Naive B cell (primary cell): ENCODE measurements at regions not wholly inside any gene's neighbourhood (a gene's known extent, or its start where the extent isn't known, plus 50 kb on each side); places are given as distances from the start of the nearest gene placed in this dataset.

Experiments
- ATAC-seq, 2 donors: fragments of 150-1000 bp; cut with Tn5 transposase; 2 replicates each; pipeline ENCODE4 v1.10.0; 2021; ENCODE audit warnings: low read depth in 2 of 2, mild to moderate bottlenecking in 2 of 2, moderate library complexity in 2 of 2
- DNase-seq: peaks from one replicate; pipeline ENCODE4 v3.0.0; 2022
- H3K27ac Mint-ChIP-seq, 6 donors: one replicate each; pipeline ENCODE4 v1.8.0; 2020 to 2022; ENCODE audit warnings: mild to moderate bottlenecking in 6 of 6, mixed read lengths in 6 of 6, moderate library complexity in 5 of 6, inconsistent platforms in 2 of 6
- H3K27me3 Mint-ChIP-seq, 3 donors: one replicate each; pipeline ENCODE4 v1.8.0; 2021 to 2022; ENCODE audit warnings: mixed read lengths in 3 of 3, mild to moderate bottlenecking in 1 of 3
- H3K36me3 Mint-ChIP-seq, 2 donors: one replicate each; pipeline ENCODE4 v1.8.0; 2020 to 2022; ENCODE audit warnings: mixed read lengths in 2 of 2, inconsistent platforms in 1 of 2, mild to moderate bottlenecking in 1 of 2
- H3K4me1 Mint-ChIP-seq, 3 donors: one replicate each; pipeline ENCODE4 v1.8.0; 2020 to 2022; ENCODE audit warnings: mixed read lengths in 3 of 3, inconsistent platforms in 1 of 3, mild to moderate bottlenecking in 1 of 3, moderate library complexity in 1 of 3
- H3K4me3 Mint-ChIP-seq, 8 donors: one replicate each; pipeline ENCODE4 v1.8.0; 2020 to 2022; ENCODE audit warnings: mild to moderate bottlenecking in 8 of 8, mixed read lengths in 8 of 8, moderate library complexity in 8 of 8, inconsistent platforms in 2 of 8
- H3K9me3 Mint-ChIP-seq, 7 donors: one replicate each; pipeline ENCODE4 v1.8.0; 2020 to 2022; ENCODE audit warnings: mixed read lengths in 7 of 7, mild to moderate bottlenecking in 5 of 7, inconsistent platforms in 2 of 7, moderate library complexity in 1 of 7

- Mint-ChIP-seq H3K4me1 (no peaks in the 10 kb centered on the region), H3K27me3 (peaks cover 0 to 10% (median 8%) of the 10 kb centered on the region in 3 donors), H3K27ac (no peak overlapping the region), H3K36me3 (no peaks in the 10 kb centered on the region), H3K9me3 (peaks cover 0 to 6% (median 4%) of the 10 kb centered on the region in 7 donors), H3K4me3 (no peak overlapping the region)
- no peak for ATAC-seq
- DNase-seq, result no peak
These were observed 127.2 kb downstream of the SHANK2 start for GRCh38 chr11:71125150-71125549.

DNA sequence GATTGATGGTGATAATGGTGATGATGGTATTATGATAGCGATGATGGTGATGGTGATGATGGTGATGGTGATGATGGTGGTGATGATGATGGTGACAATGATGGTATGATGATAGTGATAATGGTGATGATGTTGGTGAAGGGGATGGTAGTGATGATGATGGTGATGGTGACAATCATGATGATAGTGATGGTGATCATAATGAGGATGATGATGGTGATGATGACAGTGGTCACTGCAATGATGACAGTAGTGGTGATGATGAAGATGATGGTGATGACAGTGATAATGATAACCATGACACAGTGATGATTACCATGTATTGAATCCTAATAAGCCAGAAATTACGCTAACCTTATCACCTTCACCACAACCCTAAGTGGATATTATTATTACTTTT lies 128.2 kb downstream of the SHANK2 start:
- Mint-ChIP-seq H3K27me3 (peaks cover 0 to 16% (median 6%) of the 10 kb centered on the region in 3 donors), H3K36me3 (no peaks in the 10 kb centered on the region), H3K9me3 (peaks cover 0 to 6% (median 4%) of the 10 kb centered on the region in 7 donors), H3K27ac (peak overlapping the region in 1 of 6 donors; percentile 25), H3K4me3 (no peak overlapping the region), H3K4me1 (no peaks in the 10 kb centered on the region)
- ATAC-seq (no peak), DNase-seq (no peak)

- H3K4me3 Mint-ChIP-seq, result no peak overlapping the region
- H3K4me1 Mint-ChIP-seq, result peaks cover 0 to 3% (median 0%) of the 10 kb centered on the region in 3 donors
- no peak overlapping the region for H3K27ac Mint-ChIP-seq
- peaks cover 17 to 36% (median 31%) of the 10 kb centered on the region in 3 donors for H3K27me3 Mint-ChIP-seq
- no peak for DNase-seq
- H3K9me3 Mint-ChIP-seq, result peaks cover 0 to 6% (median 4%) of the 10 kb centered on the region in 7 donors
- no peaks in the 10 kb centered on the region for H3K36me3 Mint-ChIP-seq
- no peak for ATAC-seq
These were observed 131.9 kb downstream of the SHANK2 start for GRCh38 chr11:71120471-71120896.

- H3K4me3 Mint-ChIP-seq, result no peak overlapping the region
These were observed 132.6 kb downstream of the SHANK2 start for GRCh38 chr11:71119656-71120269.

GRCh38 chr11:71118671-71119250 lies 133.6 kb downstream of the SHANK2 start:
- DNase-seq (no peak), ATAC-seq (no peak)
- Mint-ChIP-seq H3K27me3 (peaks cover 17 to 40% (median 36%) of the 10 kb centered on the region in 3 donors), H3K4me1 (peaks cover 0 to 3% (median 0%) of the 10 kb centered on the region in 3 donors), H3K9me3 (peaks cover 0 to 3% (median under 1%) of the 10 kb centered on the region in 7 donors), H3K4me3 (no peak overlapping the region), H3K36me3 (no peaks in the 10 kb centered on the region), H3K27ac (peak overlapping the region in 2 of 6 donors; percentile 33 to 63)

More at GRCh38 chr11:71119656-71120269, 132.6 kb downstream of the SHANK2 start:
- Mint-ChIP-seq H3K27me3 (peaks cover 17 to 36% (median 31%) of the 10 kb centered on the region in 3 donors), H3K36me3 (no peaks in the 10 kb centered on the region), H3K27ac (no peak overlapping the region), H3K9me3 (peaks cover 0 to 6% (median 4%) of the 10 kb centered on the region in 7 donors), H3K4me1 (peaks cover 0 to 3% (median 0%) of the 10 kb centered on the region in 3 donors)
- DNase-seq (no peak), ATAC-seq (no peak)

DNA sequence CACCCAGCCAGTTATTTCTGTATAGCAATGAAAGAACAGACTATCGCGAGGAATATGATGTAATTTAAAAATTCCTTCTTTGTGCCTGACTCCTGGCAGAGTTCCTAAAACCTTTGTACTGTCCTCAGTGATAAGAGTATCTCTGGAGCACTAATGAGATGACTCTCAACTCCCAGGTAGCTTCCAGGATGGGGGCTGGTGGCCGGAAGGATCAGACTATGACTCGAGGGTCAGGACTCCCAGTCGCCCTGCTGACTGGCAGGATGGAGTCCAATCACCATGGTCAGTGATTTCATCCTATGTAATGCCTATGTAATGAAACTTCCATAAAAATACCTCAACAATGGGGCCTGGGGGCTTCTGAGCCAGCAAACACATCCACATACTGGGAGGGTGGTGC lies 135.1 kb downstream of the SHANK2 start:
- Mint-ChIP-seq H3K27ac (no peak overlapping the region), H3K4me3 (no peak overlapping the region), H3K36me3 (no peaks in the 10 kb centered on the region), H3K9me3 (peaks cover 0 to 1% (median 0%) of the 10 kb centered on the region in 7 donors), H3K27me3 (peaks cover 17 to 52% (median 47%) of the 10 kb centered on the region in 3 donors), H3K4me1 (peaks cover 0 to 3% (median 0%) of the 10 kb centered on the region in 3 donors)
- DNase-seq (no peak), ATAC-seq (no peak)

DNA sequence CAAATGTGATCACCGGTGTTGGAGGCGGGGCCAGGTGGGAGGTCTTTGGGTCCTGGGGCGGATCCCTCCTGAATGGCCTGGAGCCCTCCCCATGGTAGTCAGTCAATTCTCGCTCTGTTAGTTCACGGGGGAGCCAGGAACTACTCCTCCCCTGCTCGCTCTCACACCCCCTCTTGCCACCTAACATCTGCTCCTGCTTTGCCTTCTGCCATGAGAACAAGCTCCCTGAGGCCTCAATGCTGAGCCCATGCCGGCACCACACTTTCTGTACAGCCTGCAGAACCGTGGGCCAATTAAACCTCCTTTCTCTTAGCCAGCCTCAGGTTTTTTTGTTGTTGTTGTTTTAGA lies 135.7 kb downstream of the SHANK2 start:
- no peak for ATAC-seq
- no peak overlapping the region for H3K27ac Mint-ChIP-seq
- H3K9me3 Mint-ChIP-seq, result peaks cover 0 to 1% (median 0%) of the 10 kb centered on the region in 7 donors
- peaks cover 0 to 3% (median 0%) of the 10 kb centered on the region in 3 donors for H3K4me1 Mint-ChIP-seq
- H3K4me3 Mint-ChIP-seq, result no peak overlapping the region
- H3K36me3 Mint-ChIP-seq, result no peaks in the 10 kb centered on the region
- DNase-seq, result no peak
- H3K27me3 Mint-ChIP-seq, result peaks cover 22 to 55% (median 49%) of the 10 kb centered on the region in 3 donors

DNA sequence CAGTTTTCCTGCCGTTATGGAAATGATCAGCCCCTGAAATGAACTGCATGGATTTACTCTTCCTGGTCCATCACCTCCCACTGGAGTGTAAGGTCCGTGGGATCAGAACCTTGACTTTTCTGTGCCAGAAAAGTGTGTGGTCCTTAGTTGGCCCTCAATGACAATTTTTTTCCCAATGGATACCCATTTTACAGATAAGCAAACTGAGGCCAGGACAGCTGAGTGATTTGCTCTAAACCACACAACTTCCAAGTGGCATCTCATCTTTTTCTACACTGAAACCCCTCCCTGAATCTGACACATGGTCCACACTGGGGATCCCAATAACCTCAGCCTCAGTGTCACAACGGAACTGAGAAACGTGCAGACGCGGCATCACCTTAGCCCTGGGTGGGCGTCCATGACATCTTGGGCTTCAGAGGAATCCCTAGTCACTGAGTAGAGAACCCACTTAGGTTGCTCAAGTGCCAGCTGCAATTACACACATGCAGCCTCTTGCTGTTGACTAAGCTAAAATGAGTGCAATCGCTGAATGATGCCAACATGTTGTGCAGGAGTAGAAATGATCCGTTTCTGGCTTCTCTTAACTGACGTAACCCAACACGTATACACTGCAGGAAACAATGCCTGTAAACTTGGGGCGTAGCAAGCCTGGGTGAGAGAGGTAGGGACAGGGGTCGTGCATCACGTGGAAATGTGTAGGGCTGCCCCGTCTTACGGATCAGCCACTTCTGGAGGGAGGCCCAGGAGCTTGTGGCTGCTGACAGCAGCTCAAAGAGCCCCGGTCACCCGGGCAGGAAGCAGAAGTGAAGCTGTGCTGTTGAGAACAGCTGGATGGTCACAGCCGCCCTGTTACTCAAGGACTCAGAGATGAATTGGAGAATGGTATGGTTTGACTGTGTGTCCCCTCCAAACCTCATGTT lies 136.3 kb downstream of the SHANK2 start:
- Mint-ChIP-seq H3K9me3 (no peaks in the 10 kb centered on the region), H3K4me3 (no peak overlapping the region), H3K4me1 (peaks cover 0 to 3% (median 0%) of the 10 kb centered on the region in 3 donors), H3K27ac (no peak overlapping the region), H3K27me3 (peaks cover 24 to 60% (median 54%) of the 10 kb centered on the region in 3 donors), H3K36me3 (no peaks in the 10 kb centered on the region)
- no peak for DNase-seq
- ATAC-seq, result no peak

- H3K4me3 Mint-ChIP-seq, result no peak overlapping the region
- H3K4me1 Mint-ChIP-seq, result peaks cover 0 to 3% (median 0%) of the 10 kb centered on the region in 3 donors
- no peak for ATAC-seq
These were observed 138.1 kb downstream of the SHANK2 start for GRCh38 chr11:71114124-71114851.

DNA sequence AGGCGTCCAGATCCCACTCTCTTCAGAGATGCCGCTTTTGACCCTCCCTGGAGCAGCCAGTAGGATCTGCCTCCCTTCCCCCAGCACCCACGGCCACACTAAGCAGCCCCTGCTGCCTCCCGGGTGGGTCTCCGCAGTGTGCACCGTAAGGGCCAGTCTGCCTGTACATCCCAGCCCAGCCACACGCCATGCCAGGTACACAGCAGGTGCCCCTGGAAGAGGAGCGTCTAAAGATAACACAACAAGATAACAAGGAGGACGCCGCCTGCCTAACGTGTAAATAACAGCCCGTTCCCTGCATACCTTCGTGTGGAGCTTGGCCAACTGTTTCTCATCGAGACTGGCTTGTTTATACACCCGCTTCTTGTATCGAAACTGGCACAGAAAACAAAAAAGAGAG lies 139.4 kb downstream of the SHANK2 start:
- peaks cover 25 to 51% (median 45%) of the 10 kb centered on the region in 3 donors for H3K27me3 Mint-ChIP-seq
- ATAC-seq (no peak), DNase-seq (no peak)
- no peaks in the 10 kb centered on the region for H3K36me3 Mint-ChIP-seq
- H3K27ac Mint-ChIP-seq, result peak overlapping the region in 1 of 6 donors; percentile 51
- peaks cover 0 to 3% (median 0%) of the 10 kb centered on the region in 3 donors for H3K4me1 Mint-ChIP-seq
- no peak overlapping the region for H3K4me3 Mint-ChIP-seq
- no peaks in the 10 kb centered on the region for H3K9me3 Mint-ChIP-seq

More at GRCh38 chr11:71114124-71114851, 138.1 kb downstream of the SHANK2 start:
- Mint-ChIP-seq H3K27ac (no peak overlapping the region), H3K36me3 (no peaks in the 10 kb centered on the region), H3K27me3 (peaks cover 29 to 54% (median 48%) of the 10 kb centered on the region in 3 donors), H3K9me3 (no peaks in the 10 kb centered on the region)
- DNase-seq, result no peak

DNA sequence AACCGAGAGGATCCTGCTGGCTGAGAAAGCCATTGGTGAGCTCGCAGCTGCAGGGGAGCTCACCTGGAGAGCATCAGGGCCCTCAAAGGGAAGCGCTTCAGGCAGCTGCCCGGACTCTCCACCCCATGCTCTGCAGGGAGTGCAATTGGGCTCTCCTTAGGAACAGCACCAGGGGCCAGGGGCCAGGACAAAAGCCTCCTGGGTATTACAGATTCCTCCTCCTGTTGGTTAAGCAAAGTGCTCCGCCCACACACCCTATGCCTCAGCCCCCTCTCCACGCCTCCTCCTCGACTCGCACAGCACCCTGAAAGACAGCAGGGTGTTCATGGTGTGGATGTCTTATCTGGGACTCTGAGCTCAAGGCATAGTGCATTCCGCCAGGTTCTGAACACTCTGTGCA lies 139.9 kb downstream of the SHANK2 start:
- Mint-ChIP-seq H3K27me3 (peaks cover 21 to 53% (median 44%) of the 10 kb centered on the region in 3 donors), H3K4me3 (no peak overlapping the region), H3K36me3 (no peaks in the 10 kb centered on the region), H3K4me1 (peaks cover 0 to 3% (median 0%) of the 10 kb centered on the region in 3 donors), H3K9me3 (peaks cover 0 to 2% (median 0%) of the 10 kb centered on the region in 7 donors), H3K27ac (no peak overlapping the region)
- DNase-seq, result no peak
- ATAC-seq, result no peak

DNA sequence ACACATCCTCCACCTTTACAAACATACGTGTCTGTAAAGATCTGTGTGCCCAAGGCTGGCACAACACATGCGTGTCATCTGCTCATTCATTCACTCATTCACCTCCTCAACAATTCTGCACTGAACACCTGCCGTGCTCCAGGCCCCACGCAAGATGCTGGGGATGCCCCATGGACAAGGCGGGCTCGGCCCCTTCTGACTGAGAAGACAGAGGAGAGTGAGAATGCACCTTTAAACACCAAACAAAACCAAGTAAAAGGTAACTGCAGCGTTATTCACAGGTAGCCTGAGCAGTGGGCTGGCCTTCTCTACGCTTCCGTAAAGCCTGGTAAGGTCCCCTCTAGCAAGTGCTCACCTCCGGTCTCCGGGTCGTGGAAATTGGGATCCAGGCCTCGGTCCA lies 142.8 kb downstream of the SHANK2 start:
- ATAC-seq (no peak), DNase-seq (no peak)
- H3K27me3 Mint-ChIP-seq, result peaks cover 11 to 40% (median 39%) of the 10 kb centered on the region in 3 donors
- no peaks in the 10 kb centered on the region for H3K4me1 Mint-ChIP-seq
- H3K4me3 Mint-ChIP-seq, result peak overlapping the region in 1 of 8 donors; percentile 8
- H3K36me3 Mint-ChIP-seq, result no peaks in the 10 kb centered on the region
- H3K27ac Mint-ChIP-seq, result no peak overlapping the region
- H3K9me3 Mint-ChIP-seq, result peaks cover 0 to 2% (median 0%) of the 10 kb centered on the region in 7 donors

DNA sequence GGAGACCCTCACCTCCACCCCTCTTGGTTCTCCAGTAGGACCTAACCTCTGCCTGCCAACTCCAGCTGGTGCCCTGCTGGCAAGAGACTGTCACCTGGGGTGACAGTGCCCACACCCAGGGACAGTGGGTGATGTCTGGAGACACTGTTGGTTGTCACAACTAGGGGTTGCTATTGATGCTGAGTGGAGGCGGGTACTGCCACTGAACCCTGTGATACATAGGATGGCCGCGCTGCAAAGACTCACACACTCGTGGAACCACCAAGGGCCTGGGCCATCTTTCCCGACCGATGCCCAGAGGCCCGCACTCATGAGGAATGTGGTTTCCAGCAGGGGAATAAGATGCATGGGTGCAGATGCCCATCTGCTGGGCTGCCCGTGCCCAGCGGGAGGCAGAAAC lies 143.2 kb downstream of the SHANK2 start:
- Mint-ChIP-seq H3K27ac (no peak overlapping the region), H3K36me3 (no peaks in the 10 kb centered on the region), H3K27me3 (peaks cover 11 to 43% (median 40%) of the 10 kb centered on the region in 3 donors), H3K4me1 (no peaks in the 10 kb centered on the region), H3K9me3 (peaks cover 0 to 2% (median 0%) of the 10 kb centered on the region in 7 donors), H3K4me3 (peak overlapping the region in 1 of 8 donors; percentile 8)
- no peak for DNase-seq
- ATAC-seq, result no peak
